Osteocyte (in vitro differentiated cells): ENCODE measurements at regions not wholly inside any gene's neighbourhood (a gene's known extent, or its start where the extent isn't known, plus 50 kb on each side); places are given as distances from the start of the nearest gene placed in this dataset.

Experiments used
- DNase-seq: peaks from one replicate; pipeline ENCODE4 v3.0.0; 2021; ENCODE audit warnings: mixed read lengths; ENCODE audit not compliant: unreplicated experiment; ENCODE audit errors: extremely low spot score
- H3K27ac Mint-ChIP-seq: one replicate; pipeline ENCODE4 v1.8.0; 2021; ENCODE audit warnings: mild to moderate bottlenecking, mixed read lengths; ENCODE audit not compliant: unreplicated experiment
- H3K27me3 Mint-ChIP-seq: one replicate; pipeline ENCODE4 v1.8.0; 2021; ENCODE audit warnings: mixed read lengths; ENCODE audit not compliant: unreplicated experiment
- H3K36me3 Mint-ChIP-seq: one replicate; pipeline ENCODE4 v1.8.0; 2021; ENCODE audit warnings: mixed read lengths; ENCODE audit not compliant: unreplicated experiment
- H3K4me1 Mint-ChIP-seq: one replicate; pipeline ENCODE4 v1.8.0; 2021; ENCODE audit warnings: mixed read lengths; ENCODE audit not compliant: unreplicated experiment
- H3K4me3 Mint-ChIP-seq: one replicate; pipeline ENCODE4 v1.8.0; 2021; ENCODE audit warnings: mild to moderate bottlenecking, moderate library complexity, mixed read lengths; ENCODE audit not compliant: unreplicated experiment
- H3K9me3 Mint-ChIP-seq: one replicate; pipeline ENCODE4 v1.8.0; 2021; ENCODE audit warnings: mixed read lengths; ENCODE audit not compliant: unreplicated experiment
- CTCF ChIP-seq: fragments of 200-600 bp; sonication (generic); IDR thresholded peaks from 2 replicates; pipeline ENCODE4 v1.5.0; 2021; ENCODE audit warnings: antibody characterized with exemption, mild to moderate bottlenecking, moderate library complexity

GRCh38 chr10:55470840-55471239 lies 669.8 kb upstream of the PCDH15 start:
- H3K27ac Mint-ChIP-seq, result no peak overlapping the region
- peaks cover 3% of the 10 kb centered on the region for H3K27me3 Mint-ChIP-seq
- no peak for DNase-seq
- no peaks in the 10 kb centered on the region for H3K9me3 Mint-ChIP-seq
- no peaks in the 10 kb centered on the region for H3K4me1 Mint-ChIP-seq
- H3K36me3 Mint-ChIP-seq, result no peaks in the 10 kb centered on the region
- no peak overlapping the region for H3K4me3 Mint-ChIP-seq
- no peak for TF ChIP-seq CTCF

GRCh38 chr10:55466806-55467504 lies 665.9 kb upstream of the PCDH15 start:
- Mint-ChIP-seq H3K9me3 (no peaks in the 10 kb centered on the region), H3K36me3 (no peaks in the 10 kb centered on the region), H3K27ac (no peak overlapping the region), H3K27me3 (peaks cover 3% of the 10 kb centered on the region), H3K4me1 (no peaks in the 10 kb centered on the region), H3K4me3 (no peak overlapping the region)
- no peak for TF ChIP-seq CTCF
- no peak for DNase-seq

GRCh38 chr10:55464083-55464482 lies 663.1 kb upstream of the PCDH15 start:
- Mint-ChIP-seq H3K4me1 (no peaks in the 10 kb centered on the region), H3K36me3 (no peaks in the 10 kb centered on the region), H3K27ac (no peak overlapping the region), H3K27me3 (peaks cover 3% of the 10 kb centered on the region), H3K4me3 (no peak overlapping the region), H3K9me3 (no peaks in the 10 kb centered on the region)
- no peak for TF ChIP-seq CTCF
- DNase-seq, result no peak

GRCh38 chr10:55460008-55460407 lies 659.0 kb upstream of the PCDH15 start:
- H3K27me3 Mint-ChIP-seq, result peaks cover 5% of the 10 kb centered on the region
- no peaks in the 10 kb centered on the region for H3K4me1 Mint-ChIP-seq
- H3K27ac Mint-ChIP-seq, result no peak overlapping the region
- no peak for DNase-seq
- no peak for TF ChIP-seq CTCF
- H3K9me3 Mint-ChIP-seq, result no peaks in the 10 kb centered on the region
- no peak overlapping the region for H3K4me3 Mint-ChIP-seq
- no peaks in the 10 kb centered on the region for H3K36me3 Mint-ChIP-seq

GRCh38 chr10:55449981-55450380 lies 649.0 kb upstream of the PCDH15 start:
- Mint-ChIP-seq H3K36me3 (no peaks in the 10 kb centered on the region), H3K4me3 (no peak overlapping the region), H3K27me3 (peaks cover 4% of the 10 kb centered on the region), H3K4me1 (no peaks in the 10 kb centered on the region), H3K9me3 (no peaks in the 10 kb centered on the region), H3K27ac (no peak overlapping the region)
- DNase-seq, result no peak
- TF ChIP-seq CTCF, result no peak
